ENCODE measurements at regions not wholly inside any gene's neighbourhood (a gene's known extent, or its start where the extent isn't known, plus 50 kb on each side); places are given as distances from the start of the nearest gene placed in this dataset.
A peak's percentile ranks its signal among the peaks of the same experiment; 100 is the strongest.

DNA sequence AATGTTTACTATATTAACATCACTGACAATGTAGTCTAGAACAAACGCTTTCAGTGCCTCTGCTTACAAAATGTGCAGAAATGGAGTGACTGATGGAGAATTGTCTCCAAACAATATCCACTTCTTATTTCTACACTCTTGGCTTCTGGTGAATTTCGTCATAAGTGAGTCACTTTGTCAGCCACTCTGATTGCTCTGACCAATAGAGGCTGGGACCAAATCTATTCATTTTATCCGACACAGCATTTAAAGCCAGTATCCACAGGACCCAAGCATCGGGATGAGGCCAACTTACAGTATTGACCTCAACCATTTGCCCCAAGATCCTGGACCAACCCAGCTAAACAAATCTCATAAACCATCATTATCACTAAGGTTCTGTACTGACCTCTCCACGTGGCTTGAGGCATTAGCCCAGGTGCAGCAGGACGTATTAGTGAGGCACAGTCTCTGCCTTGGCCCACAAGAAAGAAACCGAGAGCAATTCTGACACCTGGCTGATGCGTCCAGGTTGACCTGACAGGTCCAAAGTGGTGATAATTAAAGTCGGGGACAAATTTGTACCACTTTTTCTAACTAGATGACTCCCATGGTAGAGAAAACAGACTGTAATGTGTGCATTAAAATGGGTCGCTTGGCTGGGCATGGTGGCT is 53.3 kb upstream of the ERO1B start:
- no peaks in the 10 kb centered on the region for H3K9me3 ChIP-seq
- intact Hi-C loops (cut with DNase I): no loop called here
- TF ChIP-seq, protein P1, sequence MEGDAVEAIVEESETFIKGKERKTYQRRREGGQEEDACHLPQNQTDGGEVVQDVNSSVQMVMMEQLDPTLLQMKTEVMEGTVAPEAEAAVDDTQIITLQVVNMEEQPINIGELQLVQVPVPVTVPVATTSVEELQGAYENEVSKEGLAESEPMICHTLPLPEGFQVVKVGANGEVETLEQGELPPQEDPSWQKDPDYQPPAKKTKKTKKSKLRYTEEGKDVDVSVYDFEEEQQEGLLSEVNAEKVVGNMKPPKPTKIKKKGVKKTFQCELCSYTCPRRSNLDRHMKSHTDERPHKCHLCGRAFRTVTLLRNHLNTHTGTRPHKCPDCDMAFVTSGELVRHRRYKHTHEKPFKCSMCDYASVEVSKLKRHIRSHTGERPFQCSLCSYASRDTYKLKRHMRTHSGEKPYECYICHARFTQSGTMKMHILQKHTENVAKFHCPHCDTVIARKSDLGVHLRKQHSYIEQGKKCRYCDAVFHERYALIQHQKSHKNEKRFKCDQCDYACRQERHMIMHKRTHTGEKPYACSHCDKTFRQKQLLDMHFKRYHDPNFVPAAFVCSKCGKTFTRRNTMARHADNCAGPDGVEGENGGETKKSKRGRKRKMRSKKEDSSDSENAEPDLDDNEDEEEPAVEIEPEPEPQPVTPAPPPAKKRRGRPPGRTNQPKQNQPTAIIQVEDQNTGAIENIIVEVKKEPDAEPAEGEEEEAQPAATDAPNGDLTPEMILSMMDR (IDR thresholded peaks at IDR 0.05): no peak

DNA sequence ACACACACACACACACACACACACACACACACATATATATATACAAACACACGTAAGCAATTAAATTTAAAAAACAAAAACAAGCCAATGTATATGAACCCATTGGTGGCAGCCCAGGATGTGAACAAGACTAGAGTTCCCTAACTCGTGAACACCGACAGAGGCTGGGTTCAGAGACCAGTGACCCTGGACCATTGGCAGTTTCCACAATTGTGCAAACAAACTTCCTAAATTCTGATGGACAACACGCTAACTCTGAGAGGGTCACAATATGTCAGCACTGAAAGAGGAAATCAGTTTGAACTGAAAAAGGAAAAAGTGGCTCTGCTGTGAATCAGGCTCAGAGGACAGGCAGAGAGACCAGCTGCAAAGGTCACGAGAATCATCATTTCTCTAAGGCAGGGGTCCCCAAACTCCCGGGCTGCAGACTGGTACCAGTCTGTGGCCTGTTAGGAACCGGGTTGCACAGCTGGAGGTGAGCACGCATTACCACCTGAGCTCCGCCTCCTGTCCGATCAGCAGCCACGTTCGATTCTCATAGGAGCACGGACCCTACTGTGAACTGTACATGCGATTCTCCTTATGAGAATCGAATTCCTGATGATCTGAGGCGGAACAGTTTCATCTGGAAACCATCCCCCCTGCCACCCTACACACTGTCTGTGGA is 50.5 kb upstream of the ERO1B start:
- ATAC-seq: peak in 1 of 2 donors; percentile 49
- TF ChIP-seq, protein P1 (IDR thresholded peaks at IDR 0.05): no peak
- no peak for DNase-seq
- intact Hi-C loops (cut with DNase I): no loop called here
- H3K9me3 ChIP-seq: no peaks in the 10 kb centered on the region
- no peaks in the 10 kb centered on the region for H3K27me3 ChIP-seq (ENCODE audit: low read depth)
- H3K4me3 ChIP-seq: no peak overlapping the region
- H3K27ac ChIP-seq: no peak overlapping the region
- no peaks in the 10 kb centered on the region for H3K36me3 ChIP-seq
- H3K4me1 ChIP-seq: no peaks in the 10 kb centered on the region

More for the DNA sequence above, 53.3 kb upstream of the ERO1B start:
- H3K4me3 ChIP-seq: no peak overlapping the region
- no peaks in the 10 kb centered on the region for H3K27me3 ChIP-seq (ENCODE audit: low read depth)
- ATAC-seq (no peak), DNase-seq (no peak)
- no peaks in the 10 kb centered on the region for H3K36me3 ChIP-seq
- H3K27ac ChIP-seq: no peak overlapping the region
- no peaks in the 10 kb centered on the region for H3K4me1 ChIP-seq
